ENCODE measurements at regions not wholly inside any gene's neighbourhood (a gene's known extent, or its start where the extent isn't known, plus 50 kb on each side); places are given as distances from the start of the nearest gene placed in this dataset.

DNA sequence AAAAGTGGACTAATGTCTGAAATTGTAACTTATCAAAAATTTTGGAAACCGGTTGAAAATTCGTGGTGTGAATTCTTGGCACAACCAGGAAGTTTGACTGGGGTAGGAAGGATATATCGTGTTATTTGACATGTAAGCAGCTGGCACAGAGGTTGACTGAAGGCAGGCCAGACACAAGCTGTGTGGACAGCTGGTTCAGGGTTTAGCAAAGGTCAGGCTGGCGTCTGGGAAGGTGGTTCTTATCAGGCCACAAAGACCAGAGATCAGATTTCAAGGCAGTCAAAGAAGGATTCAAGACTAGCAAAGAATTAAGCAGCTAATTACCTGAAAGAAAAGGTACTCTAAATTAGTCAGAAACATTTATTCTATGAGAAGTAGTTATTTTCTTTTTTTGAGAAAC is 450.2 kb upstream of the MDGA2 start:
- no peak for TF ChIP-seq EZH2 (IDR thresholded peaks at IDR 0.05; ENCODE audit: borderline replicate concordance, low read length)
- no peak for TF ChIP-seq CTCF (conservative IDR thresholded peaks at IDR 0.05 in 1 of 2, IDR thresholded peaks at IDR 0.05 in 1 of 2; ENCODE audit: extremely low read depth in 1 of 2, insufficient read depth in 1 of 2, low read depth in 1 of 2, low read length in 2 of 2)

All from mammary epithelial cell (primary cell).